Thyroid gland (tissue), 4 donors: ENCODE measurements at regions not wholly inside any gene's neighbourhood (a gene's known extent, or its start where the extent isn't known, plus 50 kb on each side); places are given as distances from the start of the nearest gene placed in this dataset.

ENCODE experiments used
- DNase-seq, 2 donors: peaks; one replicate each; pipeline ENCODE4 v3.0.0-alpha.2; 2019
- H3K27ac ChIP-seq, 3 donors: fragments of 200-600 bp; sonication (generic); 1 replicate in 2 of 3; 2 replicates in 1 of 3; pipeline ENCODE4 v1.5.1; 2016 to 2019; ENCODE audit warnings: mild to moderate bottlenecking in 1 of 3, moderate library complexity in 1 of 3
- H3K27me3 ChIP-seq: fragments of 200-600 bp; sonication (generic); one replicate; pipeline ENCODE4 v1.5.1; 2019
- H3K36me3 ChIP-seq, 2 donors: fragments of 200-600 bp; sonication (generic); one replicate each; pipeline ENCODE4 v1.5.1; 2016 to 2019
- H3K4me1 ChIP-seq, 2 donors: fragments of 200-600 bp; sonication (generic); one replicate each; pipeline ENCODE4 v1.5.1; 2017 to 2019
- H3K4me3 ChIP-seq, 3 donors: fragments of 200-600 bp; sonication (generic); replicated peaks in 1 of 3; 1 replicate in 2 of 3; 2 replicates in 1 of 3; pipeline ENCODE4 v1.5.1; 2016; ENCODE audit warnings: mild to moderate bottlenecking in 1 of 3
- H3K9me3 ChIP-seq: fragments of 200-600 bp; sonication (generic); one replicate; pipeline ENCODE4 v1.5.1; 2017
- CTCF ChIP-seq, 6 experiments: fragments of 200-600 bp in 3 of 6; fragments of 450-650 bp in 3 of 6; sonication (generic) in 3 of 6; IDR thresholded peaks; one replicate each; pipeline ENCODE4 v1.5.1; 2016 to 2019; ENCODE audit warnings: antibody characterized with exemption in 6 of 6, mild to moderate bottlenecking in 2 of 6, inconsistent platforms in 1 of 6, moderate library complexity in 1 of 6
- POLR2A ChIP-seq, 2 donors: fragments of 450-650 bp; IDR thresholded peaks; one replicate each; pipeline ENCODE4 v1.6.1; 2017; ENCODE audit warnings: antibody characterized with exemption in 2 of 2, mild to moderate bottlenecking in 2 of 2, moderate library complexity in 1 of 2
- WGBS, 2 donors: methylation state at CpG; one replicate each; pipeline ENCODE4 v1.1.5; 2017; 5-methylcytosine and 5-hydroxymethylcytosine counted together
- intact Hi-C: fragments of 100-400 bp; cut with DNase I; formaldehyde crosslinking; loops from one replicate; pipeline ENCODE4 v1.15.1; 2023

GRCh38 chr9:34891386-34891785, 66.7 kb upstream of the PHF24 start:
- Histone ChIP-seq H3K36me3 (no peaks in the 10 kb centered on the region), H3K27ac (no peak overlapping the region), H3K9me3 (no peaks in the 10 kb centered on the region), H3K27me3 (no peaks in the 10 kb centered on the region), H3K4me3 (no peak overlapping the region), H3K4me1 (no peaks in the 10 kb centered on the region)
- TF ChIP-seq POLR2A (IDR thresholded peaks at IDR 0.05), result no peak
- no peak for TF ChIP-seq CTCF (IDR thresholded peaks at IDR 0.05)
- 80% methylated on average over 1 of the region's 1 CpG; no CpG with 5 or more reads in 1 of the 2 donors for WGBS, 2 donors
- intact Hi-C loops, result no loop called here
- no peak for DNase-seq

GRCh38 chr9:34887841-34888240, 70.2 kb upstream of the PHF24 start:
- H3K27ac ChIP-seq, result no peak overlapping the region
- DNase-seq, result no peak
- WGBS, 2 donors, result 40 to 48% methylated on average over 2 of the region's 2 CpGs
- no peaks in the 10 kb centered on the region for H3K27me3 ChIP-seq
- TF ChIP-seq CTCF (IDR thresholded peaks at IDR 0.05) (no peak), POLR2A (IDR thresholded peaks at IDR 0.05) (no peak)
- no peaks in the 10 kb centered on the region for H3K36me3 ChIP-seq
- intact Hi-C loops, result no loop called here
- no peaks in the 10 kb centered on the region for H3K4me1 ChIP-seq
- H3K9me3 ChIP-seq, result no peaks in the 10 kb centered on the region
- no peak overlapping the region for H3K4me3 ChIP-seq

GRCh38 chr9:34884747-34885189, 73.3 kb upstream of the PHF24 start:
- H3K9me3 ChIP-seq, result no peaks in the 10 kb centered on the region
- no peaks in the 10 kb centered on the region for H3K4me1 ChIP-seq
- intact Hi-C loops, result no loop called here
- H3K4me3 ChIP-seq, result no peak overlapping the region
- H3K27me3 ChIP-seq, result no peaks in the 10 kb centered on the region
- TF ChIP-seq POLR2A (IDR thresholded peaks at IDR 0.05) (no peak), CTCF (IDR thresholded peaks at IDR 0.05) (no peak)
- H3K36me3 ChIP-seq, result no peaks in the 10 kb centered on the region
- 63 to 72% methylated on average over 2 of the region's 2 CpGs for WGBS, 2 donors
- no peak for DNase-seq
- H3K27ac ChIP-seq, result no peak overlapping the region

GRCh38 chr9:34876096-34876495, 82.0 kb upstream of the PHF24 start:
- H3K9me3 ChIP-seq, result no peaks in the 10 kb centered on the region
- no peaks in the 10 kb centered on the region for H3K4me1 ChIP-seq
- 89 to 92% methylated on average over 3 of the region's 3 CpGs for WGBS, 2 donors
- no peak for DNase-seq
- H3K27ac ChIP-seq, result no peak overlapping the region
- intact Hi-C loops, result no loop called here
- H3K36me3 ChIP-seq, result no peaks in the 10 kb centered on the region
- no peaks in the 10 kb centered on the region for H3K27me3 ChIP-seq
- TF ChIP-seq CTCF (IDR thresholded peaks at IDR 0.05) (no peak), POLR2A (IDR thresholded peaks at IDR 0.05) (no peak)
- no peak overlapping the region for H3K4me3 ChIP-seq

GRCh38 chr9:34869390-34869789, 88.7 kb upstream of the PHF24 start:
- no peak overlapping the region for H3K27ac ChIP-seq
- no peaks in the 10 kb centered on the region for H3K9me3 ChIP-seq
- H3K36me3 ChIP-seq, result no peaks in the 10 kb centered on the region
- no peaks in the 10 kb centered on the region for H3K4me1 ChIP-seq
- TF ChIP-seq CTCF (IDR thresholded peaks at IDR 0.05) (peak in 1 of 6 experiments; percentile 6), POLR2A (IDR thresholded peaks at IDR 0.05) (no peak)
- no peak overlapping the region for H3K4me3 ChIP-seq
- intact Hi-C loops, result no loop called here
- DNase-seq, result no peak
- no peaks in the 10 kb centered on the region for H3K27me3 ChIP-seq
- WGBS, 2 donors, result 59 to 66% methylated on average over 2 of the region's 2 CpGs
